Esophagus squamous epithelium (tissue), 4 donors: ENCODE measurements at regions not wholly inside any gene's neighbourhood (a gene's known extent, or its start where the extent isn't known, plus 50 kb on each side); places are given as distances from the start of the nearest gene placed in this dataset.

Experiments
- POLR2A ChIP-seq, 4 donors: fragments of 450-650 bp; IDR thresholded peaks; one replicate each; pipeline ENCODE4 v1.6.1; 2017; ENCODE audit warnings: antibody characterized with exemption in 4 of 4, mild to moderate bottlenecking in 4 of 4, moderate library complexity in 3 of 4
- TF ChIP-seq, protein P1 (sequence below), 6 experiments: fragments of 450-650 bp in 4 of 6; fragments of 200-600 bp in 2 of 6; sonication (generic) in 2 of 6; IDR thresholded peaks; one replicate each; pipeline ENCODE4 v1.5.1; 2016 to 2019; ENCODE audit warnings: antibody characterized with exemption in 6 of 6, mild to moderate bottlenecking in 4 of 6, moderate library complexity in 4 of 6

DNA sequence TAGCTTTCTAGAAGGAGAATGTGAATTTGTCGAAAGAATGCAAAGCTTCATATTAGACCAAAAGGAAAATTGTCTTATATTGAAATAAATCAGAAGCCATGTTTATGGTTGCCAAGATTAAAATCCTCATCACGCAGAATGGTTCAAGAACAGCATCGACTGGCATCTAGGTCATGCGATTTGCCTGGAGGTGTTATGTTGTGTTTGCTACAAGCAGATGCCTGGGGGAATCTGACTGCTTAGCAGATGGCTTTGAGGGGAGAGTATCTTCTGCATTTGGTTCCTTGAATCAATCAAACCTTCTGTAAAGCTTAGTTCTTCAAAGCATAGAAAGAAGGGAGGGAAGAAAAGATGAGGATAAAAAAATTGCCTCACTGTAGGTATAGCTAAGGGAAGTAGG is 585.8 kb downstream of the QKI start:
- no peak for TF ChIP-seq POLR2A (IDR thresholded peaks at IDR 0.05)
- TF ChIP-seq, protein P1, sequence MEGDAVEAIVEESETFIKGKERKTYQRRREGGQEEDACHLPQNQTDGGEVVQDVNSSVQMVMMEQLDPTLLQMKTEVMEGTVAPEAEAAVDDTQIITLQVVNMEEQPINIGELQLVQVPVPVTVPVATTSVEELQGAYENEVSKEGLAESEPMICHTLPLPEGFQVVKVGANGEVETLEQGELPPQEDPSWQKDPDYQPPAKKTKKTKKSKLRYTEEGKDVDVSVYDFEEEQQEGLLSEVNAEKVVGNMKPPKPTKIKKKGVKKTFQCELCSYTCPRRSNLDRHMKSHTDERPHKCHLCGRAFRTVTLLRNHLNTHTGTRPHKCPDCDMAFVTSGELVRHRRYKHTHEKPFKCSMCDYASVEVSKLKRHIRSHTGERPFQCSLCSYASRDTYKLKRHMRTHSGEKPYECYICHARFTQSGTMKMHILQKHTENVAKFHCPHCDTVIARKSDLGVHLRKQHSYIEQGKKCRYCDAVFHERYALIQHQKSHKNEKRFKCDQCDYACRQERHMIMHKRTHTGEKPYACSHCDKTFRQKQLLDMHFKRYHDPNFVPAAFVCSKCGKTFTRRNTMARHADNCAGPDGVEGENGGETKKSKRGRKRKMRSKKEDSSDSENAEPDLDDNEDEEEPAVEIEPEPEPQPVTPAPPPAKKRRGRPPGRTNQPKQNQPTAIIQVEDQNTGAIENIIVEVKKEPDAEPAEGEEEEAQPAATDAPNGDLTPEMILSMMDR (IDR thresholded peaks at IDR 0.05), result no peak
